ENCODE measurements at regions not wholly inside any gene's neighbourhood (a gene's known extent, or its start where the extent isn't known, plus 50 kb on each side); places are given as distances from the start of the nearest gene placed in this dataset.

GRCh38 chr17:77489239-77489892 is 348.6 kb downstream of the SEC14L1 start:
- in situ Hi-C loops (cut with HindIII; ENCODE audit: low pct_ligation_motif_present, low pct_unique_long_range_greater_than_20kb, low sequenced_read_pairs): no loop called here
- no peak for DNase-seq

- in situ Hi-C loops (cut with HindIII; ENCODE audit: low pct_ligation_motif_present, low pct_unique_long_range_greater_than_20kb, low sequenced_read_pairs): no loop called here
- no peak for DNase-seq
Observed at GRCh38 chr17:77489893-77490255, 349.1 kb downstream of the SEC14L1 start.

GRCh38 chr17:77490361-77491183 is 349.8 kb downstream of the SEC14L1 start:
- no peak for DNase-seq
- in situ Hi-C loops (cut with HindIII; ENCODE audit: low pct_ligation_motif_present, low pct_unique_long_range_greater_than_20kb, low sequenced_read_pairs): no loop called here

GRCh38 chr17:77491921-77492445 is 351.2 kb downstream of the SEC14L1 start:
- no peak for DNase-seq
- in situ Hi-C loops (cut with HindIII; ENCODE audit: low pct_ligation_motif_present, low pct_unique_long_range_greater_than_20kb, low sequenced_read_pairs): no loop called here

- in situ Hi-C loops (cut with HindIII; ENCODE audit: low pct_ligation_motif_present, low pct_unique_long_range_greater_than_20kb, low sequenced_read_pairs): no loop called here
- DNase-seq: no peak
Observed at GRCh38 chr17:77492446-77493237, 351.9 kb downstream of the SEC14L1 start.

- DNase-seq: no peak
Observed at GRCh38 chr17:77493238-77493820, 352.6 kb downstream of the SEC14L1 start.

GRCh38 chr17:77493901-77494663 is 353.3 kb downstream of the SEC14L1 start:
- no peak for DNase-seq
- in situ Hi-C loops (cut with HindIII; ENCODE audit: low pct_ligation_motif_present, low pct_unique_long_range_greater_than_20kb, low sequenced_read_pairs): no loop called here

More at GRCh38 chr17:77493238-77493820, 352.6 kb downstream of the SEC14L1 start:
- in situ Hi-C loops (cut with HindIII; ENCODE audit: low pct_ligation_motif_present, low pct_unique_long_range_greater_than_20kb, low sequenced_read_pairs): no loop called here

- peak; percentile 77 for DNase-seq
- in situ Hi-C loops (cut with HindIII; ENCODE audit: low pct_ligation_motif_present, low pct_unique_long_range_greater_than_20kb, low sequenced_read_pairs): no loop called here
Observed at GRCh38 chr17:77494664-77495435, 354.1 kb downstream of the SEC14L1 start.

- in situ Hi-C loops (cut with HindIII; ENCODE audit: low pct_ligation_motif_present, low pct_unique_long_range_greater_than_20kb, low sequenced_read_pairs): no loop called here
- no peak for DNase-seq
Observed at GRCh38 chr17:77495575-77495974, 354.8 kb downstream of the SEC14L1 start.

GRCh38 chr17:77496401-77496801 is 355.6 kb downstream of the SEC14L1 start:
- DNase-seq: no peak
- in situ Hi-C loops (cut with HindIII; ENCODE audit: low pct_ligation_motif_present, low pct_unique_long_range_greater_than_20kb, low sequenced_read_pairs): no loop called here

- no peak for DNase-seq
- in situ Hi-C loops (cut with HindIII; ENCODE audit: low pct_ligation_motif_present, low pct_unique_long_range_greater_than_20kb, low sequenced_read_pairs): no loop called here
Observed at GRCh38 chr17:77496831-77497577, 356.2 kb downstream of the SEC14L1 start.

GRCh38 chr17:77497578-77497934 is 356.8 kb downstream of the SEC14L1 start:
- in situ Hi-C loops (cut with HindIII; ENCODE audit: low pct_ligation_motif_present, low pct_unique_long_range_greater_than_20kb, low sequenced_read_pairs): no loop called here
- no peak for DNase-seq

- no peak for DNase-seq
- in situ Hi-C loops (cut with HindIII; ENCODE audit: low pct_ligation_motif_present, low pct_unique_long_range_greater_than_20kb, low sequenced_read_pairs): no loop called here
Observed at GRCh38 chr17:77498091-77498741, 357.4 kb downstream of the SEC14L1 start.

- DNase-seq: no peak
- in situ Hi-C loops (cut with HindIII; ENCODE audit: low pct_ligation_motif_present, low pct_unique_long_range_greater_than_20kb, low sequenced_read_pairs): no loop called here
Observed at GRCh38 chr17:77498791-77499698, 358.3 kb downstream of the SEC14L1 start.

- in situ Hi-C loops (cut with HindIII; ENCODE audit: low pct_ligation_motif_present, low pct_unique_long_range_greater_than_20kb, low sequenced_read_pairs): no loop called here
- no peak for DNase-seq
Observed at GRCh38 chr17:77499699-77500435, 359.1 kb downstream of the SEC14L1 start.

Measured in ACHN (cell line).